ENCODE measurements at regions not wholly inside any gene's neighbourhood (a gene's known extent, or its start where the extent isn't known, plus 50 kb on each side); places are given as distances from the start of the nearest gene placed in this dataset.

DNA sequence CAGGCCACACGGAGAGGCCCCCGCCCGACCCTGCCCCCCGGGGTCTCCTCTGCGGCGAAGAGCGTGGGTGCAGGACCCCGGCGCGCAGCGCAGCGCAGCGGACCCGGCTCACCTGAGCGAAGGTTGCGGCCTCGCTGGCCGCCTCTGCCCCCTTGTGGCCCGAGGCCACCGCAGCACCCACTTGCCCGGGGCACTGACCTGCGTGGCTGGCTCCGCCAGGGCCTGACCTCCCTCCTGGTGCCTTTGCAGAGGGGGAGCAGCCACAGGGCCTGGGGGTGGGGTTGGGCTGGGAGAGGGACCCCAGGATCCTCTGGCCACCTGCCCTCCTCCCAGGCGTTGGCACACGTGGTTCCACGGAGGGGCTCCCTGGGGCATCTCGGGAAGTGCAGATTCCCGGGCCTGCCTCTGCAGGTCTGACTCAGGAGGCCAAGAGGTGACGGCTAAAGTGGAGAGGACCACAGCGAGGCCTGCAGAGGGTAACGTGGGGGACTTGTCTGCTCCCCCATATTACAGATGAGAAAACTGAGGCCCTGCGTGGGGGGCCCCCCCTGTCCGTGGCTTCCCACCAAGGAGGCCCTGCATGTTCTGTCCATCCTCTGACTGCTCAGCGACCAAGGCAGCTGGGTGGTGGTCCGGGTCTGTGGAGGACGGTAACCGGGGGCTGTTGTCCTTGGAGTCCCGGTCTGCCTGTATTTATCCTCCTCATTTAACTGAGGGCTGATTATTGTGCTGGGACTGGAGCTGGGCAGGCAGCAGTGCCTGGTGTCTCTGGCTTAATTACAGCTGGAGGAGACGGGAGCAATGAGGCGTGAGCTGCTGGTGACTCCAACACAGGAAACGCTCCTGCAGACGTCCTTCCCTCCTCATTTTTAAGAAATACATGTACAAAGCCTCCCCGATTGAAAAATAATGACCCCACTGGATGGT, 67.9 kb upstream of the BEGAIN start:
- no peaks in the 10 kb centered on the region for H3K27me3 Mint-ChIP-seq (ENCODE audit: low read depth)
- H3K36me3 Mint-ChIP-seq (ENCODE audit: low read depth) = no peaks in the 10 kb centered on the region
- H3K4me3 Mint-ChIP-seq = no peak overlapping the region
- no peaks in the 10 kb centered on the region for H3K9me3 Mint-ChIP-seq
- peaks cover 4% of the 10 kb centered on the region for H3K4me1 Mint-ChIP-seq
- TF ChIP-seq, protein P1, sequence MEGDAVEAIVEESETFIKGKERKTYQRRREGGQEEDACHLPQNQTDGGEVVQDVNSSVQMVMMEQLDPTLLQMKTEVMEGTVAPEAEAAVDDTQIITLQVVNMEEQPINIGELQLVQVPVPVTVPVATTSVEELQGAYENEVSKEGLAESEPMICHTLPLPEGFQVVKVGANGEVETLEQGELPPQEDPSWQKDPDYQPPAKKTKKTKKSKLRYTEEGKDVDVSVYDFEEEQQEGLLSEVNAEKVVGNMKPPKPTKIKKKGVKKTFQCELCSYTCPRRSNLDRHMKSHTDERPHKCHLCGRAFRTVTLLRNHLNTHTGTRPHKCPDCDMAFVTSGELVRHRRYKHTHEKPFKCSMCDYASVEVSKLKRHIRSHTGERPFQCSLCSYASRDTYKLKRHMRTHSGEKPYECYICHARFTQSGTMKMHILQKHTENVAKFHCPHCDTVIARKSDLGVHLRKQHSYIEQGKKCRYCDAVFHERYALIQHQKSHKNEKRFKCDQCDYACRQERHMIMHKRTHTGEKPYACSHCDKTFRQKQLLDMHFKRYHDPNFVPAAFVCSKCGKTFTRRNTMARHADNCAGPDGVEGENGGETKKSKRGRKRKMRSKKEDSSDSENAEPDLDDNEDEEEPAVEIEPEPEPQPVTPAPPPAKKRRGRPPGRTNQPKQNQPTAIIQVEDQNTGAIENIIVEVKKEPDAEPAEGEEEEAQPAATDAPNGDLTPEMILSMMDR (conservative IDR thresholded peaks at IDR 0.05) = peak; percentile 75
- H3K27ac Mint-ChIP-seq (ENCODE audit: unreplicated experiment) = peak overlapping the region; percentile 6
- DNase-seq (ENCODE audit: low read depth, low spot score) = peak; percentile 47

DNA sequence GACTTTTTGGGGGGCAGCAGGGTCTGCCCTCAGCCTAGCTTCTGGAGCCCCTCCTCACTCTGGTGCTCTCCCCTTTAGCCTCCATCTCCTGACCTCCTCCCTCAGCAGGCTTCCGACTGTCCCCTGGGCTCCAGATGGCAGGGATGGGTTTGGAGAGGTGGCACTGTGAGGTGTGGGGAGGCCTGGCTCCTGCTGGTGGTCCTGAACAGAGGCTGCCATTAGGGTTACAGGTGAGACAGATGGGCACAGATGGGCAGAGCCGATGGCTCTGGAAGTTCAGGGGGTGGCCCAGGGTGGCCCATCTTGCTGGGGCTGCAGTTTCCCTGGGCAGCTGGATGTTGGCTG, 68.5 kb upstream of the BEGAIN start:
- Mint-ChIP-seq H3K4me1 (peaks cover 4% of the 10 kb centered on the region), H3K4me3 (no peak overlapping the region), H3K9me3 (no peaks in the 10 kb centered on the region), H3K27me3 (ENCODE audit: low read depth) (no peaks in the 10 kb centered on the region), H3K36me3 (ENCODE audit: low read depth) (no peaks in the 10 kb centered on the region), H3K27ac (ENCODE audit: unreplicated experiment) (no peak overlapping the region)
- TF ChIP-seq, protein P1 (conservative IDR thresholded peaks at IDR 0.05) = no peak
- DNase-seq (ENCODE audit: low read depth, low spot score) = no peak

DNA sequence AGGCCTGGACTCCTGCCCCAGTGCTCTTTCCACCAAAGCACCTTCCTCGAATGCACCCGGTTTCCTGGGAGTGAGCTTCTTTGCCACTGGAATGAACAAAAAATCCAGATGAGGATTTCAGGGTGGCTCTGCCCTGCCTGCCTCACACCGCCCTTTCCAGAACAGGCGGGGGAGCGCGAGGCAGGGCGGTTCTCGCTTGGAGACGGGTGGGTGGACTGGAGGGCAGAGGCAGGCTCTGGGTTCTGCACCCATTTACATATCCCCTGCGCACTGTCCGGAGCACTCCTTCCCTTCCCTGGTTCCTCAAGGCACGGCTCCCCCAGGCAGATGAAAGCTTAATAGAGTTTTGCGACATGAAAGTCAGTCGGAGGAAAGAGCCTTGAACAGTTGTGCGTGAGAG, 69.7 kb upstream of the DLK1 start:
- Mint-ChIP-seq H3K27me3 (ENCODE audit: low read depth) (no peaks in the 10 kb centered on the region), H3K4me1 (peaks cover 4% of the 10 kb centered on the region), H3K9me3 (no peaks in the 10 kb centered on the region), H3K4me3 (no peak overlapping the region), H3K27ac (ENCODE audit: unreplicated experiment) (no peak overlapping the region), H3K36me3 (ENCODE audit: low read depth) (no peaks in the 10 kb centered on the region)
- no peak for DNase-seq (ENCODE audit: low read depth, low spot score)
- TF ChIP-seq, protein P1 (conservative IDR thresholded peaks at IDR 0.05) = no peak

DNA sequence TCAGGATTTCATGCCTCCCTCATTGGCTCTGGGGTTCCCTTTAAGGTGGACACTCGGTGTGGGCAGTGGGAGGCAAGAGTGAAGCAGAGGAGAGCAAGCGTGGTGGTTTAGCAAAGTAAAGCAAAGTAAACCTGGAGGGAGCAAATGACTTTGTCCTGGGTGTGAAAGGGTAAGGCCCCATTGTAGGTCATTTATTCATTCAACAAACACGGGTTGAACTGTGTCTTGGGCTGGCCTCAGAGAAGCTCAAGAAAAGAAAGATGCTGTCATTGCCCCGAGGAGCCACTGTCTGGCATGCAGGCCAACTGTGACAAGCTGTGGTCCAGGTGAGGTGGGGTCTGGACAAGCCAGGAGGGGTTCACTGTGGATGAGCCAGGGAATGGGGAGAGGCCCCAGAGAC, 68.9 kb upstream of the DLK1 start:
- H3K27me3 Mint-ChIP-seq (ENCODE audit: low read depth) = no peaks in the 10 kb centered on the region
- TF ChIP-seq, protein P1 (conservative IDR thresholded peaks at IDR 0.05) = no peak
- H3K27ac Mint-ChIP-seq (ENCODE audit: unreplicated experiment) = peak overlapping the region; percentile 50
- H3K4me1 Mint-ChIP-seq = peaks cover 4% of the 10 kb centered on the region
- DNase-seq (ENCODE audit: low read depth, low spot score) = no peak
- no peak overlapping the region for H3K4me3 Mint-ChIP-seq
- H3K9me3 Mint-ChIP-seq = no peaks in the 10 kb centered on the region
- no peaks in the 10 kb centered on the region for H3K36me3 Mint-ChIP-seq (ENCODE audit: low read depth)

DNA sequence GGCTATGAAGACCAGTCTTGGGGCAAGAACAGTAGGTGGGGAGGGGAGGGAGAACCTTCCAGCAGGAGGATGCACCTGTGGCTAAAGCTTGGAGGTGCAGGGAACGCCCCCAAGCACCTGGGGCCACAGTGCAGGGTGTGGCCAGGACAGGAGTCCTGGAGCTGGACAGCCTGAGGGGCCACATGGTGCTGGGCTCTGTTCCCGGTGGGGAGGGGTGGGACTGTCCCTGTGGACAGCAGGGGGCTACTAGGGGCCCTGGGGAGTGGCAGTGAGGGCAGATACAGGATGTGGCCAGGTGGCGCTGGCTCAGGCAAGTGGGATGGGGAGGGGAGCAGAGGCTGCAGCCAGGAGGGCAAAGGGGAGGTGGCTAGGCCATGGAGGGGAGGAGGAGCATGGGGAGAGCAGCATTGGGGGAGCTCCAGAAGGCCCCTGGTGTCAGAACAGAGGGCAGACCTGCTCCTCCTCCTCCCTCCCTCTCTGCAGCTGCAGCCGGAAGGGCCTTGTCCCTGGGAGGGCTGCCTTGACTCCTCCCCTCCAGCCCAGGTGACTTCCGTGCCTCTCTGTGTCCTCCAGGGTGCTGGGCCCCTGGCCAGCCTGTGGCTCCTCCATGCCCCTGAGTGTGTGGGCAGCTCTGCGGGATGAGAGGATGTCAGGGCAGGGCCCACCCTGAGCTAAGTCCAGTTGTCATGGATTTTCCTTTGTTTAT, 68.4 kb upstream of the DLK1 start:
- Mint-ChIP-seq H3K27me3 (ENCODE audit: low read depth) (no peaks in the 10 kb centered on the region), H3K36me3 (ENCODE audit: low read depth) (no peaks in the 10 kb centered on the region), H3K4me3 (no peak overlapping the region), H3K27ac (ENCODE audit: unreplicated experiment) (peak overlapping the region; percentile 84), H3K4me1 (peaks cover 4% of the 10 kb centered on the region), H3K9me3 (no peaks in the 10 kb centered on the region)
- TF ChIP-seq, protein P1 (conservative IDR thresholded peaks at IDR 0.05) = no peak
- DNase-seq (ENCODE audit: low read depth, low spot score) = no peak

Measured in neural crest cell (in vitro differentiated cells).